HL-60/S4 treated with phorbol 12-myristate 13-acetate at 8.2 ng/mL for 4 days and 3 days (cell line): ENCODE measurements at regions not wholly inside any gene's neighbourhood (a gene's known extent, or its start where the extent isn't known, plus 50 kb on each side); places are given as distances from the start of the nearest gene placed in this dataset.

Source experiments
- in situ Hi-C: fragments of 300-500 bp; cut with MboI; formaldehyde crosslinking; loops from 2 replicates; pipeline ENCODE4 v1.15.0; 2022; ENCODE audit warnings: low sequenced_read_pairs

DNA sequence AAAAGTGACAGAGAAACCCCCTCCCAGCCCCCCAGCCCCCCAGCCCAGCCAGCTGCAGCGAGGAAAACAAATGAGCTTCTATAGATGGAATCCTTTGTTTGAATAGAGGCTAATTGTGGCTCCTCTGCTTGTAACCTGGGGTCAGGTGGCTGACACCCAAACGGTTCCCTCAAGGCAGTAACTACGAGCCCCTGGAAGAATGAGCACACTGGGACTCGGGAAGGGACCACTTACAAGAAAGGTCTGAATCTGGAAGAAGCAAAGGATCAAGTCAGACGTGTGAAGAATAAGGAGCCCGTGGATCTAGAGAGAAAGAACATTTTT lies 108.7 kb upstream of the FUT8 start:
- in situ Hi-C loops, result no loop called here

DNA sequence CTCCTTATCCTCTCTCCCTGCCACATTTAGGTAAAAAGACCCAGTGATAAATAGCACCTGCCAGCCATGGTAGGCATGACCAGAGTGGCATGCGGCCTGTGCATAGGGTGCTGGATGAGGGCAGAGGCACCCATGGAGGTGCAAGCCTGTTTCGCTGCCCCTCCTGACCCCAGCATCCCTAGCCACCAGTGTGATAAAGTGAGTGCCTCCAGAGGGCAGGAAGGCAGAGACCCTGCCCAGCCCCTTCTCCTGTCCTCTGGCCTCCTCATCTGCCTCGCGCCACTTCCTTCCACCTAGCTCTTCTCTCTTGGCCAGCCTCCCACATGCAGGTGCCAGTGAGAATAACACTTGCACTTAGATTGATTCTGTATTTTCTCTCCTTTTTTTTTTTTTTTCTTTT lies 108.3 kb upstream of the FUT8 start:
- in situ Hi-C loops, result no loop called here

DNA sequence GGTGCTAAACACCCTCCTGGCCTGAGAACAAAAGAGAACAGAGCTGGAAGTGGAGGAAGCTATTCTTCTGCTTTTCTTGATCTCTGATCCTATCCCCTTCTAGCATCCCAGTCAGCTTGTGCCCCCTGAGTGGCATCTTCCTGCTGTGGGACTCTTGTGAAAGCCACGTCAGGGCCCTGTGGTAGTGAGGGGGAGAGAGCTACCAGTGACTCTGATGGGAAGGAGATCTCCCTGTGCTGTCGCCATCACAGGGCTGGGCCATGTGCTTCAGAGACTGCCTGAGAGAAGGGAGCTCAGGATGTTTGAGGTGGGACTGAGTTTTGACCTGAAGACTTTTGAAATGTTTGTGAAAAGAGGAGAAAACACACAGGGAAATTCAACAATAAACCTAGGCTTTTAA lies 107.6 kb upstream of the FUT8 start:
- in situ Hi-C loops, result no loop called here

DNA sequence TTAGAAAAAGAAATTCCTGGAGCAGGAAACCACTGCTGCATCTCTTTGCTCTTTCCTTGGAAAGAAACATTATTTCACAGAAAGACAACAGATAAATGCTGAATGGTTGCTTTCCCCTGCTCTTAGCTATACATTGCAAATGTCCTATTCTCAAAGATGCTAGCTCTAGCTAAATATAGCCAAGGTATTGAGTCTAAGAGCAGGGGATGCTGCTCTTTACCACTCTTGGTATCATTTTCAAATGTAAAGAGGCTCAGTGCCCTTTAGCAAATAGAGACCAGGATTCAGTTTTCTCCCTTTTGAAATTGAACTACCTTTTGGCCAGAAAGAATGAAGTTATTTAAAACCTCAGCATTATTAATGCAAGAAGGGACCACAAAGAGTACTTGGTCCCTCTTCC lies 104.0 kb upstream of the FUT8 start:
- in situ Hi-C loops, result no loop called here

DNA sequence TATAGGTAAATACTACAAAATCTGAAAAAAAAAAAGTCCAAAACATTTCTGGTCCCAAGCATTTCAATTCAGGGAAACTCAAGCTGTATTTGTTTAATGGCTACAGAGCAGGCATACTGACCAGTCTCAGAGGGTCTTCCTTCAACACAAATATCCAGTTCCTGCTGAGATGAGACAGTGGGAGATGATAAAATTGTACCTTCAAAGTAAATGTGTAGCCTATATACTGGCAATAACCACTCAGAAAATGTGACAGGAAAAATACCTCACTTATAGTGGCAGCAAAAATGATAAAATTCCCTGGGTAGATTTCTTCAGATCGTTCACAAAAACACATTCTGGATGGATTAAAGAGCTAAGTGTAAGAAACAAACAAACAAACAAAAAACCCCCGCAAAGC lies 102.0 kb upstream of the FUT8 start:
- in situ Hi-C loops, result no loop called here

DNA sequence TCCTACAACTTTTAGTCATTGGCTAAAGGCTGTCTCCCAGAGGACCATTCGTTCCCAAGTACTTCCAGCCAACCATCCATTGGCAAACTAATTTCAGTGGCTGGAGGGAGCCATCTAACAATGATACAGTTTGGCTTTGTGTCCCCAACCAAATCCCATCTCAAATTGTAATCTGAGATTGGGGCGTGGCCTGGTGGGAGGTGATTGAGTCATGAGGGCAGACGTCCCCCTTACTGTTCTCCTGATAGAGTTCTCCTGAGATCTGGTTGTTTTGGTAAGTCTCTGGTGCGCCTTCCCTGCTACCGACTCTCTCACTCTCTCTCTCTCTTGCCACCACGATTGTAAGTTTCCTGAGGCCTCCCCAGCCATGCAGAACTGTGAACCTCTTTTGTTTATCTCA lies 99.7 kb upstream of the FUT8 start:
- in situ Hi-C loops, result no loop called here

DNA sequence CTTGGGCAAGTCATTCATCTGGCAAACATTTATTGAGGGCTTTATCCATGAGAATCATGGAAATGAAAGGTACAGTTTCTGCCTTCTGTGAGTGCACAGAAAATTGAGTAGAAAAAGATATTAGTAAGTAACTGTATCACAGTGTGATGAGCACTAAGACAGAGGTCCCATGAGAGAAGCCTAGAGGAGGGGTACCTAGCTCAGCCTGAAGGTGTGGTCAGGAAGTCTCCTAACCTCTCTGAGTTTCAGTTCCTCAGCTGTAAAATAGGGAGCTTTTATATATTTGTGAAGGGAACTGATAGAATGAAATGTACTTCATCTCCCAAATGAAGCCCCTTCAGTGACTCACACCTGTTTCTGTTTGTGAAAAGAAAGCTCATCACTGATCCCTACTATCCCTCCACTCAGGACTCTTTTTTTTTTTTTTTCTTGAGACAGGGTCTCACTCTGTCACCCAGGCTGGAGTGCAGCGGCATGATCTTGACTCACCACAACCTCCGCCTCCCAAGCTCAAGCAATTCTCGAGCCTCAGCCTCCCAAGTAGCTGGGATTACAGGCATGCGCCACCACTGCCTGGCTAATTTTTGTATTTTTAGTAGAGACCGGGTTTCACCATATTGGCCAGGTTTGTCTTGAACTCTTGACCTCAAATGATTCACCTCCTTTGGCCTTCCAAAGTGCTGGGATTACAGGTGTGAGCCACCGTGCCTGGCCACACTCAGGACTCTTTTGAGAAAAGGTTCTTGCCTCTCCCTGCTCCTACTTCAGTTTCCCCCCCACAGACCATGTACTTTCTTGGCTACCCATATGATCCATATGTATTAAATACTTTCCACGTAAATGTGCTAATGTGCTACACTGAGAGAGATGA lies 93.7 kb upstream of the FUT8 start:
- in situ Hi-C loops, result no loop called here

DNA sequence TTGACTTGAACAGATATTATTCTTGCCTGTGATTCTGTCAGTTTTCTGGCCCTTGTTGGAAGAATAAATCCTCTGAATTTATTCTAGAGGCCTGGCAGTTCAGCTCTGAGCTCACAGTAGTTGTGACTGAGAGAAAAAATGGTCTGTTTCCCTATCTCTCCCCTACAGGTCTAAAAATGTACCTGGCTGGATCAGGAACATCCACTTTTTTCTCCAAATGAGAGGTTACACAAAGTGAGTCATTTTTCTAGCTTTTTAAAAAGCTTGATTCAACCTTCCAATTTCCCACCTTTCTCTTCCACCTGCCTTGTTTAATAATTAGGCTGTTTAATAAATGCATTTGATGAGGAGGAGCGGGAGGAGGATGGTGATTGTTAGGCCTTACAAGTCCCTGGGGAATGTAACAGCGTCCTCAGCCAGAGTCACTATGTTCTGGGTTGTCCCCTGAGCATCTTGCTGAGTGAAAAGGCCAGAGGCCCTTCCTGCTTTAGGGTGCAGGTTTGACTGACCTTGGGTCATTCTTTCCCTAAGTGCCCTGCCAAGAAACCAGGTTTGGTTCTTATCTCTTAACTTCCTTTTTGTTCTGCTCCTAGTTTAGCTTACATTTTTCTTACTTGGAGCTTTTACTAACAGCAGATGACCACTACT lies 91.7 kb upstream of the FUT8 start:
- in situ Hi-C loops, result no loop called here

DNA sequence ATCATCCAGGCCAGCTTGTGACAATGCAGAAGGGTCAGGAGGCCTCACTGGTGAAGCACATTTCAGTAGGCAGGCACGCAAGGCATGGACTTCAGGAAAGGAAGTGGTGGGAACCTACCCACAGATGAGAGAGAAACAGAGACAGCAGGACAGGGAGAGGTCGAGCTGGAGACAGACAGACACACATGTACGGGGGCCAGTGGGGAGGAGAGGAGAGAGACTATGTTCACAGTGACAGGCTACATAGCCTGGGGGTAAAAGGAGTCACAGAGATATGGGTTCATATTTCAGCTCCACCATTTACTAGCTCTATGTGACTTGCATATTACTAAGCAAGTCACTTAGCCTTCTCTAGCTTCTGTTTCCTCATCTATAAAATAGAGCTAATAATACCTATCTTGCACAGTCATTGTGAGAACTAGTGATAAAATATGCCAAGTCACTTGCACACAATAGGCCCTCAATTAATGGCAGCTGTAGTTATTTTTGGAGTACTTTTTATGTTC lies 91.1 kb upstream of the FUT8 start:
- in situ Hi-C loops, result no loop called here

DNA sequence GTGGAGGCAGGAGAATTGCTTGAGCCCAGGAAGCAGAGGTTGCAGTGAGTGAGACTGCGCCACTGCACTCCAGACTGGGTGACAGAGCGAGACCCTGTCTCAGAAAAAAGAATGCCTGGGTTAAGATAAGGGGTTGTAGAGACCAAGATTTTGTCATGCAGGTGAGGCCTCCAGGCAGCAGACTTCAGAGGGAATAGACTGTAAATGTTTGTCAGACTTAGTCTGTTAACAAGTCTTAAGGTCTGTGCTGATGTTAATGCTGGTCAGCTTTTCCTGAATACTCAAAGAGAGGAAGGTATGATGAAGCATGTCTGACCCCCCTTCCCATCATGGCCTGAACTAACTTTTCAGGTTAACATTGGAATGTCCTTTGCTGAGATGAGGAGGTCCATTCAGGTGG lies 83.0 kb upstream of the FUT8 start:
- in situ Hi-C loops, result no loop called here

DNA sequence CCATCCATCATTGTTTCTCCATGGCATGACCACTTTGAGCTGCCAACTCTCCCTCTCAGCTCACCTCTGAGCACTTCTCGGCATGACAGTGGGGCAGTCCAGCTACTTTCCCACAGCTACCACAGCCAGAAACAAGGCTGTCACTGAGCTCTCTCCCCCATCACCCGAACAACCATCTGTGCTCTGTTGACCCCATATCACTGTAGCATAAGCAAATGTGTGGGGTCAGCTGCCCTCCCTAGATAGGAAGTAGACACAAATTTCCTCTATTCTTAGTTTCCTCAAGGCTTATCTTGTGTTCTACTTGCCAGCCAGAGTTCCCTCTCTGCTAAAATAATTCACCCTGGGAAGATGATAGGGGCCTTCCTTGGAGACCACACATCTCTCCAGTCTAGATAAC lies 82.6 kb upstream of the FUT8 start:
- in situ Hi-C loops, result no loop called here

DNA sequence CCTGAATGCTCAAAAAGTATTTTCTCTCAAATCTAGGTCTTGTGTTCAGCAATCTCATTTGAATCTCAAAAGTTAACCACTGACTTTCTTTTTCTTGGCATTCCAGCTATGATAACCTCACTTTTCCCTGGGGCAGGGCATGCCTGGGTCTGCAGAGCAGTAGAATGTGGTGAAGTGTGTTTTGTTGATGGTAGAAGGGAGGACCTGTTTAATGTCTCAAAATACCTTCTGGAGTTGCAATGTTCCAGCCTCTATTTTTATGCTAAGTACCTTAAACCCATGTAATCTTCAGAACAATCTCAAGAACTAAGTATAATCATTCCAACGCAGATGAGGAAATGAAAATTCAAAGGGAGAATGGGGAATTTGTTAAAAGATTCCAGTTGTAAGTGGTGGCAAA lies 82.1 kb upstream of the FUT8 start:
- in situ Hi-C loops, result no loop called here

DNA sequence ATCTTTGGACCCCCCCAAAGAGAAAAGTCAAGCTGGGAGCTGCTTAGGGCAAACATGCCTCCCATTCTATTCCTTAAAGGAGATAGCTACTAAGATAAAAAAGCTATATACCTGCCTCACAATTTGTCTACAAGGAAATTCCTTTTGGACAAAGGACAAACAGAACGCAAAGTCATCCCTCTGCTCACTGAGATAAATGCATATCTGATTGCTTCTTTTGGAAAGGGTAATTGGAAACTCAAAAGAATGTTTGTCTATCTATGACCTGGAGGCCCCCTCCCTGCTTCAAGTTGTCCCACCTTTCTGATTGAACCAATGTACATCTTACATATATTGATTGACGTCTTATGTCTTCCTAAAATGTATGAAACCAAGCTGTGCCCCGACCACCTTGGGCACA lies 80.9 kb upstream of the FUT8 start:
- in situ Hi-C loops, result no loop called here

DNA sequence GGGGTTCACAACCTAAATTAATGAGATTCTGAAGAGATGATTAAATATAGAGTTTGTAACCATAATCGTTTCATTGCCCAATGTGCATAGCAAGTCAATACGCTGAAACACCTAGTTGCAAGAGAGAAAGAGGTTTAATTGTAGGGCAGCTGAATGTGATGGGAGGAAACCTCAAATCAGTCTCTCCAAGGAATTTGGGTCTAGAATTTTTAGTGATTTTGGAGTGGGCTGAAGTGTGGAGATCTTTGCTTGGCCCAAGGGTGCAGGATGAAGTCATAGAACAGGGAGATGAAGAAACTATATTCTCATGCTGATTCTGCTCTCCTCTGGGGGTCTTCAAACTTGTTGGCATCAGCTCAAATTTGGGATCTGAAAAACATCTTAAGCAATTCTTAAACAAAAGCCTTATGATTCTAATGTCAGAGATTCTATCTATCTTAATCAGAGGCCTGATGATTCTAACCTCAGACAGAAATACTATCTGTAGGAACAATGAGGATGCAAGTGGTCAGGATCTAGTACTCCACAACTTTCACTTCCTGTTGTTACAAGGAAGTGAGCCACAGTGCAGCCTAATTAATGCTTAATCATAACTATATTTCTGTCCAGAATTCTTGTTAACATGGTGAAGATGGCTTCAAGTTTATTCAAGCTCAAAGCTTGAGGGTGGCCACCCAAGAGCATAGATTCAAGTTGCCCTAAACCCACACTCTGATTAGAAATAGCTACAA lies 80.2 kb upstream of the FUT8 start:
- in situ Hi-C loops, result no loop called here

DNA sequence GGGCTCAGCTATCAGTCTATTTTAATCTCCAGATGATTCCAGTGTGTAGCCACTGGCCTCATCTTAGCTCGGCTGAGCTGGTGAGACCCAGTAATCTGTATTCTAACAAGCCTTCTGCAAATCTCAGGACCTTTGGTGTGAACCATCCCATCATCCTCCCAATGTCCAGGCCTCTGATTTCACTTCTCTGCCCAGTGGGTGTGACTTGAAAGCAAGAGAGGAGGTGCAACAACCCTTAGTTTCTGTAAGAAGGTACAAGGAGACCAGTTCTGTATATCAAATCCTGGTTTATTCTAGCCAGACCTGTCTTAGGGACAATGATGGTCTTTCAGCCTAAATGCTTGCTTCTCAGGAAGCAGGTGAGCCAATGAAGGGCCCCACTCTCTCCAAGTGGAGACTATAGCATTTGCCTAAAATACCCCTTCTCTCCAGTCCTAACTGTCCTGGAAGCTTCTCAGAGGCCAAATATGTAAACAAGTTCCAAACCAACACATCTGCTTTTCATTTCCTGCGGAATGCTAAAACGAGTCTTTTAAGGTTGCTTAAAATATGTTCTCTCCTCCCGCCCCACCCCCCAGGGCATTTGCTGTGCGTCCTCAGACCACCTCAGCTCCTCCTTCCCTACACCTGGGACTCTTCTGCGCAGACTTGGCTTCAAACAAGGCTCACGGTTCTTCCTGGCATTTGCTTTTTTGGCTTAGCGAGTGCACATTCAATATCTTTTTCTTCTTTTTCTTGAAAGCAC lies 78.4 kb upstream of the FUT8 start:
- in situ Hi-C loops, result no loop called here

DNA sequence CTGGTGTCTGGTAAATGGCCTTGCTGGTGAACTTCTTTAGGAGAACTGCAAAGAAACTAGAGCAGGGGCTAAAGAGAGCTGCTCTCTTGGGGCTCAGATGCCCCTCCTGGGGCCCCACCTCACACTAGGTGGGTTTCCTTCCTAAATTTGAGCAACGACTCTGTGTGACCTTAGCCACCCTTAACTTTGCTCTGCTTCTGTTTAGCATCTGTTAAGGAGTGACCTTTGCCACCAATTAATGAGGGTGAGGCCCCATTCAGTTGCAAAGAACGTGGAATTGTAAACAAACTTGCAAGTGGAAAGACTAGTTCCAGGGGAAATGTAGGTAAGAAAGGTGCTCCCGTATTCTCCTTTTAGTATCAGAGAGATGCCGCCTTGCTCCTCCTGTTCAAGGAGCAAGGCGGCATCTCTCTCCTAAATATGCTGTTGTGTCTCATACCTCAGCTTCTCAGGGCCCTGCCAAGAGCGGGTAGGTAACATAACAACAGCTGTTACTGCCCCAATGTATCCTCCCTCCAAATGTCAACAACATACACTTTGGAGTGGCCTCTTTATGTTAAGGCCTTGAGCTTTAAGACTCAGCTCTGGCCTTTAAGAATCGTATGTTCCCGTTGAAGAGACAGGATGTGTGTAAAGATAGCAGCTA lies 77.6 kb upstream of the FUT8 start:
- in situ Hi-C loops, result no loop called here

DNA sequence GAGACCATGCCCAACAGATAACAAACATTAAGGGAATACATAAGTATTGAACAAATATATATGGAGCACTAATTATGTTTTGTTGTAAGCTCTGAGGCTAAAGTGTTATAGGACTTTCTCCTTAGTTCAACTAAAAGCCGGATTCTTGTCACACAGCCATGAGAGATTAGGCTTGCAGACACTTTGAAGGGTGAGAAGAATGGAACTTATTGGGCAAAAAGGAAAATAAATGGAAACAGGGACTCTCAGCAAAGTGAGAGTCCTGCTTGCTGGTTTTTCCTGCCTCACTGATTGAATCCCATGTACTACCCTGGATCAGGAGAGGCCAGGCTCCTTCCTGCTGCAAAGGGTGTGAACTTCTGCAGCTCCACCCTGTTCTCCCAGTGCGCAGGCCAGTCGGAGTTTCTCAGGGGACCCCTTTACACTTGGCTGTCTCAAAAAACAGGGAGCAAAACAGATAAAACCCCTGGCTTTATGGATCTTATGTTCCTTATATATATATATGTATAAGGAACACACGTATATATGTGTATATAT lies 77.1 kb upstream of the FUT8 start:
- in situ Hi-C loops, result no loop called here

DNA sequence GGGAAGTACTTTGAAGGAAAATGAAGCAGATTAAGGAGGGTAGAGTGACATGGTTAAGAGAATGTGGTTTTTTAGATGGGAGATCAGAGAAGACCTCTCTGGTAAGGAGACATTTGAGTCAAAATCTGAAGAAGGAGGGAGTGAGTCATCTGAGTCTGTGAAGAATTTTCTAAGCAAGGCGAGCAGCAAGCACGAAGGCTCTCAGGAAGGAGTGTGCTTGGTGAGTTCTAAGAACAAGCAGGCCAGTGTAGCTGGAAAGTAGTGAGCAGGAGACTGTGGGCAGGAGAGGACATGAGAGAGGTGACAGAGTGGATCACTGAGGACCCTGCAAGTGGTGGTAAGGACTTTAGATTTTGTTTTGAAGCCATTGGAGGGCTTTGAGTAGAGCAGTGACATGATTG lies 76.3 kb upstream of the FUT8 start:
- in situ Hi-C loops, result no loop called here

DNA sequence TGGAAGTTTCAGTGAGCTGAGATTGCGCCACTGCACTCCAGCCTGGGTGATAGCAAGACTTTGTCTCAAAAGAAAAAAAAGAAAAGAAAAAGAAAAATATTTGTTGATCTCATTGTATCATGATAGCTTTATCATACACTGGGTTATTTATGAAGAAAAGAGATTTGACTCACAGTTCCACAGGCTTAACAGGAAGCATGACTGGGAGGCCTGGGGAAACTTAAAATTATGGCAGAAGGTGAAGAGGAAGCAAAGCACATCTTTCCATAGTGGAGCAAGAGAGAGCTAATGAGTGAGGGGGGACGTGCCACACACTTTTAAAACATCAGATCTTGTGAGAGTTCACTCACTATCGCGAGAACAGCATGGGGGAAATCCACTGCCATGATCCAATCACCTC lies 72.7 kb upstream of the FUT8 start:
- in situ Hi-C loops, result no loop called here

DNA sequence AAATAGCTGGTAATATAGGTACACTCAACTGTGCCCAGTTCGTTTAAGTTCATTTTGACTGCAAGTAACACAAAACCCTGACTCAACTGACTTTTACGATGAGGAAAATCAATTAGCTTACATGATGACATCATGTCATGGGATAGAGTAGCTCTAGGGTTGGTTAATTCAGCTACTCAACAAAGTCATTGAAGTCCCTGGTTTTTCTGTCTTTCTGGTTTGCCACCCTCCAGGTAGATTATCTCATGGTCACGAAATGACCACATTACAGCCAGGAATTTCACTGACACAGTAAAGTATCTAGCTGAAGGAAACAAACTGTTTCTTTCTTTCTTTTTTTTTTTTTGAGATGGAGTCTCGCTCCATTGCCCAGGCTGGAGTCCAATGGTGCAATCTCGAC lies 68.5 kb upstream of the FUT8 start:
- in situ Hi-C loops, result no loop called here

DNA sequence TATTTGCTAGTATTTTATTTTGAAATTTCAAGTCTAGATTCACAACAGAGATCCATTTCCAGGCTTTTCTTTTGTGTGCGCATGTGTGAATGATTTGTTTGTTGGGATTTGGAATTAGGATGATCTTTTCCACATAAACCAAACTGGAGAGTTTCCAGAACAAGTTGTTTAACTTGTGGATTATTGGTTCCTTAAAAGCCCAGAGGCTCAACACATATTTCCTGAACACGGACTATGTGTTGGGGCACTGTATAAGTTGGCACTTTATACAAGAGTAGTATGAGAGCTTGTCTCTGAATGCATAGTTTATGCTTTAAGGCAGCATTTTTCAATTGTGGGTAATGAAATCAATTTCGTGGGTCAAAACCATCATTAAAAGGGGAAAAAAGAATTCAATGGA lies 67.3 kb upstream of the FUT8 start:
- in situ Hi-C loops, result no loop called here
